BE2C (cell line): ENCODE measurements at regions not wholly inside any gene's neighbourhood (a gene's known extent, or its start where the extent isn't known, plus 50 kb on each side); places are given as distances from the start of the nearest gene placed in this dataset.
A peak's percentile ranks its signal among the peaks of the same experiment; 100 is the strongest.

Experiments
- DNase-seq: peaks from one replicate; pipeline ENCODE4 v3.0.0-alpha.2; 2020
- H3K27me3 ChIP-seq: fragments of 250-450 bp; sonication (Bioruptor Pico); 2 replicates; pipeline ENCODE4 v1.5.1; 2020; ENCODE audit warnings: mild to moderate bottlenecking
- H3K36me3 ChIP-seq: fragments of 250-450 bp; sonication (Bioruptor Pico); 2 replicates; pipeline ENCODE4 v1.5.1; 2020; ENCODE audit warnings: mild to moderate bottlenecking
- H3K4me1 ChIP-seq: fragments of 250-450 bp; sonication (Bioruptor Pico); 2 replicates; pipeline ENCODE4 v1.5.1; 2020
- H3K4me3 ChIP-seq: 2 replicates; pipeline ENCODE4 v1.5.1; 2011; ENCODE audit warnings: low read depth, low read length
- H3K9me3 ChIP-seq: fragments of 250-450 bp; sonication (Bioruptor Pico); 2 replicates; pipeline ENCODE4 v1.5.1; 2020
- CTCF ChIP-seq: IDR thresholded peaks from 2 replicates; pipeline ENCODE4 v1.5.1; 2012; ENCODE audit warnings: mild to moderate bottlenecking, low read depth, low read length

GRCh38 chr15:31442699-31443111 is 116.1 kb downstream of the KLF13 start:
- no peaks in the 10 kb centered on the region for H3K36me3 ChIP-seq
- H3K4me3 ChIP-seq: no peak overlapping the region
- DNase-seq: peak; percentile 52
- no peaks in the 10 kb centered on the region for H3K9me3 ChIP-seq
- peaks cover 3% of the 10 kb centered on the region; the same call in 1 of the 2 replicates for H3K4me1 ChIP-seq
- TF ChIP-seq CTCF: peak; percentile 47
- H3K27me3 ChIP-seq: no peaks in the 10 kb centered on the region

GRCh38 chr15:31444844-31445243 is 118.2 kb downstream of the KLF13 start:
- Histone ChIP-seq H3K27me3 (no peaks in the 10 kb centered on the region), H3K36me3 (no peaks in the 10 kb centered on the region), H3K4me3 (no peak overlapping the region), H3K9me3 (no peaks in the 10 kb centered on the region), H3K4me1 (peaks cover 3% of the 10 kb centered on the region; the same call in 1 of the 2 replicates)
- TF ChIP-seq CTCF: no peak
- no peak for DNase-seq

GRCh38 chr15:31446546-31446945 is 119.9 kb downstream of the KLF13 start:
- TF ChIP-seq CTCF: no peak
- no peak overlapping the region for H3K4me3 ChIP-seq

GRCh38 chr15:31447931-31448634 is 121.4 kb downstream of the KLF13 start:
- no peaks in the 10 kb centered on the region for H3K36me3 ChIP-seq
- H3K4me3 ChIP-seq: no peak overlapping the region
- H3K9me3 ChIP-seq: no peaks in the 10 kb centered on the region
- DNase-seq: no peak
- TF ChIP-seq CTCF: no peak
- H3K4me1 ChIP-seq: no peaks in the 10 kb centered on the region
- H3K27me3 ChIP-seq: no peaks in the 10 kb centered on the region

More at GRCh38 chr15:31446546-31446945, 119.9 kb downstream of the KLF13 start:
- H3K9me3 ChIP-seq: no peaks in the 10 kb centered on the region
- DNase-seq: no peak
- H3K36me3 ChIP-seq: no peaks in the 10 kb centered on the region
- H3K4me1 ChIP-seq: peaks cover 3% of the 10 kb centered on the region; the same call in 1 of the 2 replicates
- H3K27me3 ChIP-seq: no peaks in the 10 kb centered on the region

- H3K4me1 ChIP-seq: no peaks in the 10 kb centered on the region
- no peak for DNase-seq
- H3K27me3 ChIP-seq: no peaks in the 10 kb centered on the region
Measured at GRCh38 chr15:31448635-31448979, 122.0 kb downstream of the KLF13 start.

More at GRCh38 chr15:31448635-31448979, 122.0 kb downstream of the KLF13 start:
- Histone ChIP-seq H3K36me3 (no peaks in the 10 kb centered on the region), H3K4me3 (no peak overlapping the region), H3K9me3 (no peaks in the 10 kb centered on the region)
- no peak for TF ChIP-seq CTCF
